Memory B cell (primary cell): ENCODE measurements at regions not wholly inside any gene's neighbourhood (a gene's known extent, or its start where the extent isn't known, plus 50 kb on each side); places are given as distances from the start of the nearest gene placed in this dataset.

ENCODE experiments used
- ATAC-seq: fragments of 150-1000 bp; cut with Tn5 transposase; 2 replicates; pipeline ENCODE4 v1.10.0; 2021; ENCODE audit warnings: low read depth, mild to moderate bottlenecking, moderate library complexity
- DNase-seq, 2 donors: peaks; one replicate each; pipeline ENCODE4 v3.0.0; 2022; ENCODE audit warnings: low spot score in 2 of 2
- H3K27ac Mint-ChIP-seq: one replicate; pipeline ENCODE4 v1.8.0; 2022; ENCODE audit warnings: mild to moderate bottlenecking, moderate library complexity, mixed read lengths
- H3K27me3 Mint-ChIP-seq: one replicate; pipeline ENCODE4 v1.8.0; 2022; ENCODE audit warnings: mixed read lengths
- H3K36me3 Mint-ChIP-seq: one replicate; pipeline ENCODE4 v1.8.0; 2022; ENCODE audit warnings: mild to moderate bottlenecking, mixed read lengths
- H3K4me1 Mint-ChIP-seq: one replicate; pipeline ENCODE4 v1.8.0; 2022; ENCODE audit warnings: mixed read lengths
- H3K4me3 Mint-ChIP-seq: one replicate; pipeline ENCODE4 v1.8.0; 2022; ENCODE audit warnings: mild to moderate bottlenecking, moderate library complexity, mixed read lengths
- H3K9me3 Mint-ChIP-seq: one replicate; pipeline ENCODE4 v1.8.0; 2022; ENCODE audit warnings: mixed read lengths

GRCh38 chr6:140236732-140237131 lies 862.3 kb upstream of the CITED2 start:
- H3K9me3 Mint-ChIP-seq: peaks cover 11% of the 10 kb centered on the region

GRCh38 chr6:140230282-140230681 lies 855.8 kb upstream of the CITED2 start:
- Mint-ChIP-seq H3K9me3 (peaks cover 16% of the 10 kb centered on the region), H3K4me1 (no peaks in the 10 kb centered on the region), H3K27ac (no peak overlapping the region), H3K4me3 (no peak overlapping the region), H3K27me3 (peaks cover 1% of the 10 kb centered on the region), H3K36me3 (no peaks in the 10 kb centered on the region)
- no peak for DNase-seq
- ATAC-seq: no peak

More at GRCh38 chr6:140236732-140237131, 862.3 kb upstream of the CITED2 start:
- Mint-ChIP-seq H3K27me3 (no peaks in the 10 kb centered on the region), H3K36me3 (no peaks in the 10 kb centered on the region), H3K4me3 (no peak overlapping the region), H3K4me1 (no peaks in the 10 kb centered on the region), H3K27ac (no peak overlapping the region)
- DNase-seq (no peak), ATAC-seq (no peak)

GRCh38 chr6:140228491-140228890 lies 854.0 kb upstream of the CITED2 start:
- ATAC-seq: no peak
- no peak for DNase-seq
- H3K27me3 Mint-ChIP-seq: peaks cover 1% of the 10 kb centered on the region

GRCh38 chr6:140226637-140227036 lies 852.2 kb upstream of the CITED2 start:
- no peaks in the 10 kb centered on the region for H3K4me1 Mint-ChIP-seq
- no peak overlapping the region for H3K4me3 Mint-ChIP-seq
- no peak for DNase-seq
- no peaks in the 10 kb centered on the region for H3K36me3 Mint-ChIP-seq
- peaks cover 5% of the 10 kb centered on the region for H3K9me3 Mint-ChIP-seq
- ATAC-seq: no peak
- H3K27ac Mint-ChIP-seq: no peak overlapping the region
- H3K27me3 Mint-ChIP-seq: peaks cover 1% of the 10 kb centered on the region

More at GRCh38 chr6:140228491-140228890, 854.0 kb upstream of the CITED2 start:
- Mint-ChIP-seq H3K4me1 (no peaks in the 10 kb centered on the region), H3K4me3 (no peak overlapping the region), H3K36me3 (no peaks in the 10 kb centered on the region), H3K9me3 (peaks cover 12% of the 10 kb centered on the region), H3K27ac (no peak overlapping the region)

GRCh38 chr6:140225701-140226436 lies 851.4 kb upstream of the CITED2 start:
- Mint-ChIP-seq H3K4me1 (no peaks in the 10 kb centered on the region), H3K9me3 (no peaks in the 10 kb centered on the region), H3K36me3 (no peaks in the 10 kb centered on the region), H3K27ac (no peak overlapping the region), H3K27me3 (peaks cover 1% of the 10 kb centered on the region), H3K4me3 (no peak overlapping the region)
- ATAC-seq (no peak), DNase-seq (no peak)

- H3K4me1 Mint-ChIP-seq: no peaks in the 10 kb centered on the region
- H3K27ac Mint-ChIP-seq: no peak overlapping the region
- H3K4me3 Mint-ChIP-seq: no peak overlapping the region
- no peaks in the 10 kb centered on the region for H3K36me3 Mint-ChIP-seq
- DNase-seq (no peak), ATAC-seq (no peak)
- H3K9me3 Mint-ChIP-seq: peaks cover 14% of the 10 kb centered on the region
- no peaks in the 10 kb centered on the region for H3K27me3 Mint-ChIP-seq
Observed at GRCh38 chr6:140217283-140217682, 842.8 kb upstream of the CITED2 start.

- Mint-ChIP-seq H3K36me3 (no peaks in the 10 kb centered on the region), H3K4me3 (no peak overlapping the region), H3K9me3 (peaks cover 2% of the 10 kb centered on the region), H3K27me3 (peaks cover 4% of the 10 kb centered on the region), H3K27ac (no peak overlapping the region), H3K4me1 (no peaks in the 10 kb centered on the region)
- ATAC-seq (no peak), DNase-seq (no peak)
Observed at GRCh38 chr6:140209775-140210174, 835.3 kb upstream of the CITED2 start.

- Mint-ChIP-seq H3K9me3 (no peaks in the 10 kb centered on the region), H3K27me3 (peaks cover 4% of the 10 kb centered on the region), H3K27ac (no peak overlapping the region), H3K4me3 (no peak overlapping the region), H3K4me1 (no peaks in the 10 kb centered on the region), H3K36me3 (no peaks in the 10 kb centered on the region)
- ATAC-seq: no peak
- DNase-seq: no peak
Observed at GRCh38 chr6:140208286-140208685, 833.8 kb upstream of the CITED2 start.

GRCh38 chr6:140205795-140206593 lies 831.5 kb upstream of the CITED2 start:
- Mint-ChIP-seq H3K9me3 (no peaks in the 10 kb centered on the region), H3K27me3 (no peaks in the 10 kb centered on the region), H3K4me3 (no peak overlapping the region), H3K36me3 (no peaks in the 10 kb centered on the region), H3K27ac (no peak overlapping the region), H3K4me1 (no peaks in the 10 kb centered on the region)
- DNase-seq (no peak), ATAC-seq (no peak)

- DNase-seq: no peak
- no peak for ATAC-seq
- H3K9me3 Mint-ChIP-seq: no peaks in the 10 kb centered on the region
- H3K27me3 Mint-ChIP-seq: no peaks in the 10 kb centered on the region
- H3K27ac Mint-ChIP-seq: no peak overlapping the region
- no peaks in the 10 kb centered on the region for H3K4me1 Mint-ChIP-seq
- H3K36me3 Mint-ChIP-seq: no peaks in the 10 kb centered on the region
- H3K4me3 Mint-ChIP-seq: no peak overlapping the region
Observed at GRCh38 chr6:140204154-140204553, 829.7 kb upstream of the CITED2 start.

GRCh38 chr6:140203661-140204147 lies 829.3 kb upstream of the CITED2 start:
- Mint-ChIP-seq H3K4me3 (no peak overlapping the region), H3K9me3 (no peaks in the 10 kb centered on the region), H3K27me3 (no peaks in the 10 kb centered on the region), H3K4me1 (no peaks in the 10 kb centered on the region), H3K36me3 (no peaks in the 10 kb centered on the region), H3K27ac (no peak overlapping the region)
- DNase-seq (no peak), ATAC-seq (no peak)

- Mint-ChIP-seq H3K4me3 (no peak overlapping the region), H3K9me3 (no peaks in the 10 kb centered on the region), H3K4me1 (no peaks in the 10 kb centered on the region), H3K27me3 (no peaks in the 10 kb centered on the region), H3K36me3 (no peaks in the 10 kb centered on the region), H3K27ac (no peak overlapping the region)
- ATAC-seq: no peak
- no peak for DNase-seq
Observed at GRCh38 chr6:140202964-140203515, 828.6 kb upstream of the CITED2 start.

- H3K4me3 Mint-ChIP-seq: no peak overlapping the region
- H3K27me3 Mint-ChIP-seq: no peaks in the 10 kb centered on the region
- no peaks in the 10 kb centered on the region for H3K36me3 Mint-ChIP-seq
- ATAC-seq (no peak), DNase-seq (no peak)
- no peaks in the 10 kb centered on the region for H3K9me3 Mint-ChIP-seq
- no peak overlapping the region for H3K27ac Mint-ChIP-seq
- no peaks in the 10 kb centered on the region for H3K4me1 Mint-ChIP-seq
Observed at GRCh38 chr6:140201787-140202458, 827.5 kb upstream of the CITED2 start.

GRCh38 chr6:140193269-140193668 lies 818.8 kb upstream of the CITED2 start:
- Mint-ChIP-seq H3K9me3 (peaks cover 6% of the 10 kb centered on the region), H3K27ac (no peak overlapping the region), H3K4me1 (no peaks in the 10 kb centered on the region), H3K27me3 (no peaks in the 10 kb centered on the region), H3K4me3 (no peak overlapping the region), H3K36me3 (no peaks in the 10 kb centered on the region)
- DNase-seq: no peak
- no peak for ATAC-seq
